Gastrocnemius medialis (tissue), 4 donors: ENCODE measurements at regions not wholly inside any gene's neighbourhood (a gene's known extent, or its start where the extent isn't known, plus 50 kb on each side); places are given as distances from the start of the nearest gene placed in this dataset.

Source experiments
- ATAC-seq, 2 donors: fragments of 150-250 bp; one replicate each; pipeline ENCODE4 v1.9.1; 2016
- DNase-seq, 2 donors: peaks; one replicate each; pipeline ENCODE4 v3.0.0-alpha.2; 2019
- H3K27ac ChIP-seq, 4 donors: fragments of 200-600 bp; sonication (generic); 1 replicate in 1 of 4; 2 replicates in 3 of 4; pipeline ENCODE4 v1.5.1; 2016 to 2018; ENCODE audit warnings: mild to moderate bottlenecking in 2 of 4, moderate library complexity in 1 of 4
- H3K27me3 ChIP-seq, 3 donors: fragments of 200-600 bp; sonication (generic) in 2 of 3; 1 replicate in 1 of 3; 2 replicates in 2 of 3; pipeline versions ENCODE4 v1.5.1 to v1.6.0; 2016 to 2019; ENCODE audit warnings: mild to moderate bottlenecking in 1 of 3, moderate library complexity in 1 of 3
- H3K36me3 ChIP-seq, 2 donors: fragments of 200-600 bp; sonication (generic) in 1 of 2; one replicate each; pipeline ENCODE4 v1.5.1; 2017 to 2018
- H3K4me1 ChIP-seq, 2 donors: fragments of 200-600 bp; sonication (generic) in 1 of 2; one replicate each; pipeline ENCODE4 v1.5.1; 2016 to 2017; ENCODE audit warnings: mild to moderate bottlenecking in 2 of 2
- H3K4me3 ChIP-seq, 4 donors: fragments of 200-600 bp; sonication (generic) in 3 of 4; 1 replicate in 1 of 4; 2 replicates in 3 of 4; pipeline ENCODE4 v1.5.1; 2016 to 2019; ENCODE audit warnings: mild to moderate bottlenecking in 2 of 4
- H3K9me3 ChIP-seq, 3 donors: fragments of 200-600 bp; sonication (generic) in 2 of 3; 1 replicate in 1 of 3; 2 replicates in 2 of 3; pipeline ENCODE4 v1.5.1; 2016 to 2019
- POLR2A ChIP-seq, 2 donors: fragments of 450-650 bp; IDR thresholded peaks; one replicate each; pipeline ENCODE4 v1.6.1; 2017; ENCODE audit warnings: antibody characterized with exemption in 2 of 2, mild to moderate bottlenecking in 2 of 2, moderate library complexity in 2 of 2
- in situ Hi-C, 4 donors: fragments of 200-750 bp; cut with MboI; loops; one replicate each; pipeline versions ENCODE4 v1.15.0 to v1.8.0; 2017; ENCODE audit warnings: low sequenced_read_pairs in 4 of 4
- intact Hi-C: fragments of 100-400 bp; cut with DNase I; formaldehyde crosslinking; loops from one replicate; pipeline ENCODE4 v1.15.1; 2023; ENCODE audit warnings: low total_unique reads
- TF ChIP-seq, protein P1 (sequence below), 5 experiments: fragments of 450-650 bp in 3 of 5; fragments of 200-600 bp in 2 of 5; sonication (generic) in 2 of 5; IDR thresholded peaks in 4 of 5; conservative IDR thresholded peaks in 1 of 5; 1 replicate in 4 of 5; 2 replicates in 1 of 5; pipeline ENCODE4 v1.5.1; 2016 to 2019; ENCODE audit warnings: antibody characterized with exemption in 5 of 5, mild to moderate bottlenecking in 3 of 5, moderate library complexity in 3 of 5

DNA sequence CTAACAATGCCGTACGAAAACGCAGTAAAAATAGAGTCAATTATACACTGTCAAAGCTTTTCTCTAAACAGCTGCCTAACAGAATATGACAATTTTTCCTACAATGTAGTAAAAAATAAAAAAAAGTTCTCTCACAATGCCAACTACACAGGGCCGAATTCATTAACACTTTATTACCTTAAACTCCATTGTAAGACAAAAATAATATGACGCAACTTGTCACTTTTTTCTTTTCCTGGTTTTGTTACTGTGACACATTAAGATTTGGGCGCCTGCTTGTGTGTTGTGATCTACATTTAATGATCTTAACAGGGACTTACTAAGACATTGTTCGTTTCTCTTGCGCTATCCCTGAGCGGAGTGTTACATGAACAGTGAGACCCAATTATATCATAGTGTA is 204.1 kb downstream of the INSC start:
- in situ Hi-C loops (no loop called here), intact Hi-C loops (no loop called here)
- Histone ChIP-seq H3K27ac (no peak overlapping the region), H3K4me3 (no peak overlapping the region), H3K4me1 (no peaks in the 10 kb centered on the region), H3K36me3 (no peaks in the 10 kb centered on the region), H3K9me3 (no peaks in the 10 kb centered on the region), H3K27me3 (no peaks in the 10 kb centered on the region)
- no peak for ATAC-seq
- TF ChIP-seq POLR2A (IDR thresholded peaks at IDR 0.05) = no peak
- TF ChIP-seq, protein P1, sequence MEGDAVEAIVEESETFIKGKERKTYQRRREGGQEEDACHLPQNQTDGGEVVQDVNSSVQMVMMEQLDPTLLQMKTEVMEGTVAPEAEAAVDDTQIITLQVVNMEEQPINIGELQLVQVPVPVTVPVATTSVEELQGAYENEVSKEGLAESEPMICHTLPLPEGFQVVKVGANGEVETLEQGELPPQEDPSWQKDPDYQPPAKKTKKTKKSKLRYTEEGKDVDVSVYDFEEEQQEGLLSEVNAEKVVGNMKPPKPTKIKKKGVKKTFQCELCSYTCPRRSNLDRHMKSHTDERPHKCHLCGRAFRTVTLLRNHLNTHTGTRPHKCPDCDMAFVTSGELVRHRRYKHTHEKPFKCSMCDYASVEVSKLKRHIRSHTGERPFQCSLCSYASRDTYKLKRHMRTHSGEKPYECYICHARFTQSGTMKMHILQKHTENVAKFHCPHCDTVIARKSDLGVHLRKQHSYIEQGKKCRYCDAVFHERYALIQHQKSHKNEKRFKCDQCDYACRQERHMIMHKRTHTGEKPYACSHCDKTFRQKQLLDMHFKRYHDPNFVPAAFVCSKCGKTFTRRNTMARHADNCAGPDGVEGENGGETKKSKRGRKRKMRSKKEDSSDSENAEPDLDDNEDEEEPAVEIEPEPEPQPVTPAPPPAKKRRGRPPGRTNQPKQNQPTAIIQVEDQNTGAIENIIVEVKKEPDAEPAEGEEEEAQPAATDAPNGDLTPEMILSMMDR (IDR thresholded peaks at IDR 0.05 in 4 of 5, conservative IDR thresholded peaks at IDR 0.05 in 1 of 5) = no peak
- no peak for DNase-seq

DNA sequence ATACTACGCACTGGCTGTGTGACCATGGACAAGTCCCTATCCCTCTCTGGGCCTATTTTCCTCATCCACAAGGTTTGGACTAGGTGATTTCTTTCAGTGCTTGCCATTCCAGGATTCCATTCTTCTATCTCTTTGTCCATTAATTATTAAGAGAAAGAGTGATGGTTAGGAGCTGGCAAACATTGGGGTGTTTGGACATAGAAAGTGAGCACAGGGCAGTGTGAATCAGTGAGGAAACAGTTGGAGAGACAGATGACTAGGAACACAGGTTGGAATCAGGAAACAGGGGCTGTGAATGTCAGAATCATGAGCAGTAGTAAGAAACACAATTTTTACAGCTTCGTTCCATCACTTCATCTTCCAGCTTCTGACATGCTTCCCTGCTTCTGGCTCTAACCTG is 211.8 kb downstream of the INSC start:
- DNase-seq (no peak), ATAC-seq (no peak)
- intact Hi-C loops = no loop called here
- Histone ChIP-seq H3K27ac (no peak overlapping the region), H3K9me3 (no peaks in the 10 kb centered on the region), H3K36me3 (no peaks in the 10 kb centered on the region), H3K4me1 (no peaks in the 10 kb centered on the region), H3K27me3 (no peaks in the 10 kb centered on the region), H3K4me3 (no peak overlapping the region)
- in situ Hi-C loops = no loop called here
- TF ChIP-seq, protein P1 (IDR thresholded peaks at IDR 0.05 in 4 of 5, conservative IDR thresholded peaks at IDR 0.05 in 1 of 5) = no peak
- no peak for TF ChIP-seq POLR2A (IDR thresholded peaks at IDR 0.05)

DNA sequence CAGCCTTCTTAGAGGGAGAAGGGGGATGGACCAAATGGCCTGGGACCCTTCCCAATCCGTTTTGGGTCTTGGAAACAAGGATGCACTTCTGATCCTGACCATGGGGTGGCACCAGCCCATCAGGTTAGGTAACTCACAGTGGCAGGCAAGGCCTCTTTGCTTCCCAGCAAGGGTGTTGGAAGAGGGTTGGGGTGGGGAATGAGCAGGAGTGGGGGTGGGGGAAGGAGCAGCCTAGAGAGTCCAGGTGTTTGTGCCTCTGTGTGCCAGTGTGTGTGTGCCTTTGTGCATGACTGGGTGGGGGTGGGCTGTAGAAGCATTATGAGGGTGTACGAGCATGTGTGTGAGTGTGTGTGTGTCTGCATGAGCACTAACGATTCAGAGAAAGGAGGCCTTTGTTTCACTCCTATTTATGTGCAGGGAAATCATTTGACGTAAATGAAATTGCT is 213.1 kb downstream of the INSC start:
- intact Hi-C loops (no loop called here), in situ Hi-C loops (no loop called here)
- Histone ChIP-seq H3K27me3 (no peaks in the 10 kb centered on the region), H3K9me3 (no peaks in the 10 kb centered on the region), H3K36me3 (no peaks in the 10 kb centered on the region), H3K4me1 (no peaks in the 10 kb centered on the region), H3K4me3 (no peak overlapping the region), H3K27ac (no peak overlapping the region)
- TF ChIP-seq POLR2A (IDR thresholded peaks at IDR 0.05) = no peak
- TF ChIP-seq, protein P1 (IDR thresholded peaks at IDR 0.05 in 4 of 5, conservative IDR thresholded peaks at IDR 0.05 in 1 of 5) = peak in 2 of 5 experiments; percentile 47 to 50
- ATAC-seq (no peak), DNase-seq (no peak)

DNA sequence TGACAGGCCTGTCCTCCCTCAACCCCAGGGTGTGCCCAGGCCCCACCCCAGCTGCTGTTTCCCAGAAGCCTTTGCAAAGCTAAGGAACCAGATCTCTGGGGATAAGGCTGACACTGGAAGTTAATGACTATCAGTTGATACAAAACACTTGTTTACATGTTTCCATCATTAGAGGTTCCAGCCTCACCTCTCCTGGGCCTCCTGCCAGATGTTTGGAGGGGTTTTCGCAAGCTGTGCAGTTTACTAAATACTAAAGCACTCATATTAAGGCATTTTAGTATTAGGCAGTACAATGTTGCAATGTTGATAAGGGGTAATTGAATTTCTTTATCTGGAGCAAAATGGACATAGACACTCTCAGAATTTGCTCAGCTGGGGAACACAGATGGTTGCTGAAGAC is 218.7 kb downstream of the INSC start:
- in situ Hi-C loops = no loop called here
- Histone ChIP-seq H3K4me3 (no peak overlapping the region), H3K36me3 (no peaks in the 10 kb centered on the region), H3K9me3 (no peaks in the 10 kb centered on the region), H3K27ac (no peak overlapping the region), H3K4me1 (no peaks in the 10 kb centered on the region), H3K27me3 (no peaks in the 10 kb centered on the region)
- ATAC-seq = no peak
- no peak for TF ChIP-seq POLR2A (IDR thresholded peaks at IDR 0.05)
- TF ChIP-seq, protein P1 (IDR thresholded peaks at IDR 0.05 in 4 of 5, conservative IDR thresholded peaks at IDR 0.05 in 1 of 5) = no peak
- intact Hi-C loops = no loop called here
- DNase-seq = no peak

DNA sequence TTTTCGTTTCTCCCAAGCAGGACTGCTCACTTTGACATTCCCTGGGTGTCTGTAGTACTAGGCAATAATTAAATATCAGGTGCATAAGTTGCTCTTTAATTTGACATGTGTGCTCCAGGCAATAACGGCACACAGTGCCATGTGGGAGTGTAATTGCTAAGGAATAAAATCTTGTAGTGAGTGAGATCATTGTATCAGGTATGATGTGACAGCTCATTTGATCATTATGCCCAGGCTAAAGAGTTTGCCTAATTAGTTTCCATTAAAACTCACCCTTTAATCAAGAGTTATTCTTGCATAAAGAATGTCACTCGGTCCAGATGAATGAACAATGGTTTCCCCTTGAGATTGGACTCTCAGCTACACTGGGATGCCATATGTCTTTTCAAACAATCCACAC is 220.0 kb downstream of the INSC start:
- Histone ChIP-seq H3K36me3 (no peaks in the 10 kb centered on the region), H3K4me3 (no peak overlapping the region), H3K27ac (no peak overlapping the region), H3K9me3 (no peaks in the 10 kb centered on the region), H3K4me1 (no peaks in the 10 kb centered on the region), H3K27me3 (no peaks in the 10 kb centered on the region)
- DNase-seq (no peak), ATAC-seq (no peak)
- no peak for TF ChIP-seq POLR2A (IDR thresholded peaks at IDR 0.05)
- TF ChIP-seq, protein P1 (IDR thresholded peaks at IDR 0.05 in 4 of 5, conservative IDR thresholded peaks at IDR 0.05 in 1 of 5) = no peak
- in situ Hi-C loops = no loop called here
- intact Hi-C loops = no loop called here
